GM19099 (cell line): ENCODE measurements at regions not wholly inside any gene's neighbourhood (a gene's known extent, or its start where the extent isn't known, plus 50 kb on each side); places are given as distances from the start of the nearest gene placed in this dataset.

ENCODE experiments used
- POLR2A ChIP-seq: IDR thresholded peaks from 3 replicates; pipeline ENCODE4 v1.6.1; 2011; ENCODE audit warnings: low read depth; ENCODE audit not compliant: insufficient read length; ENCODE audit errors: extremely low read depth

DNA sequence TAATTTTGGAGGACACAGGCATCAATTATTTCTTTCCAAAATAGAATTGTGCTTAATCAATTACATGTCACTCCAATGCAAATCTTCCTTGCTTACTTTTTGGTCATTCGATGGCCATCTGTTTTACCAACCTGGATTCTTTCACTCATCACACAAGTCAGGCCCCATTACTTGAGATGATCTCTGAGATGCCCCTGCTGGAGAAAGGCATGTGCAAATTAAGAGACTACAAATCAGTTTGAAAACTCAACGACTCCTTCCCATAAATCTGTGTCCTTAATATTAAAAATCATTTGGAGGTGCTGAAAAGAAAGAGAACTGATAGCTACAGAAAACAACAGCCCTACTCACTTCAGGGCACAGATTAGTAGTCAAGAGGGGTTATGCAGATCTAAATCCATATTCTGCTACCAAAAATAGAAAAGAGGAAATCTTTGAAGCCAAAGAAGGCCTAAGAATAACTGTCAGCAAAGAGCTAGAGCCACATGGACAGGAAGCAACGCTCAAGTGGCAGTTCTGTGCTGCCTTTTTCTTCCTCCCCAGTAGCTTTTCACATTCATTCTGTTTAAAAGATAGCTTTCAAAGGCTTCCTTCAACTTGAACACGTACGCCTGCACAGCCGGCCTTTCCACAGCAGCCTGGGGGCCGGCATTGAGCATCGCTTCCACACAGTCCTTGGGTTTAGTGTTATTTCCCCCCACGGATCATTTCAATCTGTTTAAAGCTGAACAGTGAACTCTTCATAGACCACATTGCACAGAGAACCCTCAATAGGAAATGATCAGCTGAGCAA lies 79.3 kb upstream of the MAP3K1 start:
- TF ChIP-seq POLR2A, result no peak

GRCh38 chr5:56734091-56734694 lies 81.2 kb upstream of the MAP3K1 start:
- TF ChIP-seq POLR2A, result no peak

DNA sequence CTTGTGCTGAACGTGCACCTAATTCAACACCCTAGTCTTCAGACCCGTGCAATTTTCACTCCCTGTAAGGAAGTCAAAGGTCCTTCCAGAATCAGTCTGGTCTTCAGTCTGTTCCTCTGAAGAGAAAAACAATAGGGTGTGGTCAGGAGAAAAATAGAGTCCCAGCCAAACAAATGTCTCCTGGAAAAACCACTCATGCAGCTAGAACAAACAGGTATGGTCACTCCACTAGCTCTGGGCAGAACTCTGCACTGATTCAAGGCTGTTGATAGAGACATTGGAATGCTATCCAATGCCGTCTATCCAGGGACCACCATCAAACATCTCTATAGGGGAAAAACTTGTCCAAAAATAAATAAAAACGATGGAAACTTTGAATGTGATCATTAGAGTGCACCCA lies 81.8 kb upstream of the MAP3K1 start:
- no peak for TF ChIP-seq POLR2A

- no peak for TF ChIP-seq POLR2A
These were observed 83.2 kb upstream of the MAP3K1 start for GRCh38 chr5:56732121-56732520.

- TF ChIP-seq POLR2A, result no peak
These were observed 85.9 kb upstream of the MAP3K1 start for GRCh38 chr5:56729488-56729887.

GRCh38 chr5:56725711-56726411 lies 89.5 kb upstream of the MAP3K1 start:
- TF ChIP-seq POLR2A, result no peak

- no peak for TF ChIP-seq POLR2A
These were observed 93.0 kb upstream of the MAP3K1 start for GRCh38 chr5:56722317-56722716.

GRCh38 chr5:56717253-56717987 lies 97.9 kb upstream of the MAP3K1 start:
- no peak for TF ChIP-seq POLR2A

GRCh38 chr5:56715986-56716385 lies 99.4 kb upstream of the MAP3K1 start:
- TF ChIP-seq POLR2A, result no peak

DNA sequence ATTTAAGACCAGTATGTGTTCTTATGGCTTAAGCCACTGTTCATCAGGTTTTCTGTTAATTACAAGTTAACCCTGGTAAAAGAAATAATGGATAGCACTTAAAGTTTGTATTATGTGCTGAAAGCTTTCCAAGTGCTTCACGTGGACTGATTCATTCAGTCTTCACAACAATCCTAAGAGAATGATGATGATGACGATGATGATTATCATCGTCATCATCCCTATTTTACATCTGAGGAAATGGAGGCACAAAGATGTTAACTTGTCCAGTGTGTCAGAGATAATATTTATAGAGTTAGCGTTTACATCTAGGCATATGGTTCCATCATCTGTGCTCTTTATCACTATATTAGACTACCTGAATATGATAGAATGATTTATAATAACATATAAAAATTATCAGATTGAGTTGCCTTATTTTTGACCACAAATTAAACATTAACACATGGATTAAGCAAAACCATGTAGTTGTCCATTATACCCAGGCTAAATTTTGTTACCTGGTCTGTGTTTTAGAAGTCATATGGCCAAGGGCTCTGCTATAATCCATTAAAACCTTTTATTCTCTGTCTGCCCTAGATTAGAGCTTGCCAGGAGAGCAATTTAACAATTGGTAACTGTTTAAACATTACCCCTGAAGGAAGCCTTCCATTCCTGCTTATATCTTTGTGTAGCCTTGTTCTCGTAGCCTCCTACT lies 102.3 kb upstream of the MAP3K1 start:
- TF ChIP-seq POLR2A, result no peak

GRCh38 chr5:56710826-56711590 lies 104.3 kb upstream of the MAP3K1 start:
- TF ChIP-seq POLR2A, result no peak

DNA sequence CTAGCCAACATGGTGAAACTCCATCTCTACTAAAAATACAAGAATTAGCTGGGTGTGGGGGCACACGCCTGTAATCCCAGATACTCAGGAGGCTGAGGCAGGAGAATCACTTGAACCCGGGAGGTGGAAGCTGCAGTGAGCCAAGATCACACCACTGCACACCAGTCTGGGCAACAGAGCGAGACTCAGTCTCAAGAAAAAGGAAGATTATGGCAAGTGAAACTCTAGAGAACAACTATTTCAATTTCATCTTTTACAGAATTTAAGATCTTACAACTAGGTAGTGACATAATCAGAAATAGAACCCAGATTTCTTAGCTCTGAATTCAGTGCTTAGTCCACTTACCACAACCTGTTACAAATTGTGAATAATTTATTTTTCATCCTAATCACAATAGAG lies 108.8 kb upstream of the MAP3K1 start:
- TF ChIP-seq POLR2A, result no peak

- TF ChIP-seq POLR2A, result no peak
These were observed 110.1 kb upstream of the MAP3K1 start for GRCh38 chr5:56705217-56705616.

DNA sequence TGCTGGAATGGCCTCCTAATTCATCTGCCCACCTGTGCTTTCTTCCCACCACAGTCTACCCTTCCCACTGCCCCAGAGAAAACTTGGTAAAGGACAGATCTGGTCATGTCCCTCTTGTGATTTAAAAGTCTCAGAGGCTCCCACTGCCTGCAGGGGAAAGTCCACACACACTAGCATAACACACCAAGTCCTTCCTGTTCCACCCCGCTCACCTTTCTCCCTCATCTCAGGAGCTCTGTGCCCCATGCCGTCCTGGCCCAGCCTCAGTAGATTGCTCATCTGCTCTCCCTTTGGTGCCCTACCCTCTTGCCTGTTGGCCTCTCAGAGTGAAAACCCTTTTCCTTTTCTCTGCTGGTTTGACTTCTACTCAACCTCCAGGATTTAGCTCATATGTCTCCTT lies 111.4 kb upstream of the MAP3K1 start:
- no peak for TF ChIP-seq POLR2A
